H1 (cell line): ENCODE measurements at regions not wholly inside any gene's neighbourhood (a gene's known extent, or its start where the extent isn't known, plus 50 kb on each side); places are given as distances from the start of the nearest gene placed in this dataset.

Experiments used
- CTCF ChIA-PET: fragments of 300-600 bp; sonication (Branson Sonifier 250); formaldehyde crosslinking; loops from one replicate; lab custom pipeline; 2021; ENCODE audit not compliant: partially characterized antibody; lab: Charles Lee
- POLR2A ChIA-PET: fragments of 300-600 bp; sonication (Branson Sonifier 250); formaldehyde crosslinking; loops from one replicate; lab custom pipeline; 2021; ENCODE audit warnings: inconsistent platforms; ENCODE audit not compliant: partially characterized antibody; lab: Charles Lee
- DNase-seq, 2 experiments: peaks; one replicate each; pipeline versions ENCODE4 v3.0.0 to v3.0.0-alpha.2; 2010 to 2022; ENCODE audit warnings: low spot score in 2 of 2, low read depth in 1 of 2, mixed read lengths in 1 of 2
- FAIRE-seq: peaks from 2 replicates; lab custom pipeline; 2011; peaks lifted over from hg19 to GRCh38; lab: Jason Lieb, UNC
- H2AFZ ChIP-seq: 2 replicates; pipeline ENCODE4 v1.8.1; 2012; ENCODE audit warnings: low read length, inconsistent platforms
- H2AK5ac ChIP-seq: 2 replicates; pipeline ENCODE4 v1.6.1; 2013; ENCODE audit warnings: low read depth, low read length
- H2BK120ac ChIP-seq: replicated peaks from 2 replicates; pipeline ENCODE3; 2013; ENCODE audit warnings: low read depth, low read length, inconsistent platforms
- H2BK12ac ChIP-seq: 2 replicates; pipeline ENCODE4 v1.6.1; 2013; ENCODE audit warnings: low read depth, low read length
- H2BK15ac ChIP-seq: 2 replicates; pipeline ENCODE4 v1.6.1; 2013; ENCODE audit warnings: low read length
- H2BK20ac ChIP-seq: 2 replicates; pipeline ENCODE4 v1.6.1; 2013; ENCODE audit warnings: low read length
- H2BK5ac ChIP-seq: 2 replicates; pipeline ENCODE4 v1.6.1; 2013; ENCODE audit warnings: low read depth, low read length
- H3K14ac ChIP-seq: 2 replicates; pipeline ENCODE4 v1.6.1; 2013; ENCODE audit warnings: inconsistent platforms; ENCODE audit not compliant: insufficient read length
- H3K18ac ChIP-seq: 2 replicates; pipeline ENCODE4 v1.6.1; 2013; ENCODE audit warnings: low read length; ENCODE audit errors: extremely low read depth
- H3K23ac ChIP-seq: 2 replicates; pipeline ENCODE4 v1.6.1; 2013; ENCODE audit warnings: inconsistent platforms; ENCODE audit not compliant: insufficient read length
- H3K23me2 ChIP-seq: 2 replicates; pipeline ENCODE4 v1.6.1; 2013; ENCODE audit warnings: low read depth, low read length
- H3K27ac ChIP-seq: 2 replicates; pipeline ENCODE4 v1.6.1; 2011; ENCODE audit warnings: low read depth, low read length, inconsistent platforms
- H3K27me3 ChIP-seq, 4 experiments: replicated peaks in 1 of 4; 1 replicate in 1 of 4; 2 replicates in 3 of 4; pipeline versions ENCODE4 v1.6.1 to v1.8.1; 2011 to 2013; ENCODE audit warnings: low read length in 3 of 4, mild to moderate bottlenecking in 3 of 4, inconsistent platforms in 2 of 4, mixed read lengths in 2 of 4, moderate library complexity in 1 of 4; ENCODE audit not compliant: control insufficient read depth in 3 of 4, insufficient read depth in 3 of 4; ENCODE audit errors: extremely low read depth in 1 of 4
- H3K36me3 ChIP-seq, 4 experiments: 2 replicates each; pipeline versions ENCODE4 v1.6.1 to v1.8.1; 2011 to 2013; ENCODE audit warnings: mild to moderate bottlenecking in 4 of 4, low read length in 3 of 4, moderate library complexity in 2 of 4, control low read depth in 1 of 4, inconsistent platforms in 1 of 4; ENCODE audit not compliant: insufficient read depth in 4 of 4, control insufficient read depth in 2 of 4
- H3K4ac ChIP-seq: replicated peaks from 2 replicates; pipeline ENCODE3; 2013; ENCODE audit warnings: low read length, low read depth, mixed read lengths, inconsistent platforms; ENCODE audit not compliant: insufficient read length
- H3K4me1 ChIP-seq, 4 experiments: replicated peaks in 1 of 4; 1 replicate in 1 of 4; 2 replicates in 3 of 4; pipeline versions ENCODE4 v1.6.1 to v1.8.1; 2011 to 2013; ENCODE audit warnings: low read length in 3 of 4, inconsistent platforms in 2 of 4, mixed read lengths in 1 of 4; ENCODE audit not compliant: insufficient read depth in 4 of 4, control insufficient read depth in 3 of 4
- H3K4me2 ChIP-seq, 2 experiments: 2 replicates each; pipeline versions ENCODE4 v1.6.1 to v1.8.1; 2011 to 2013; ENCODE audit warnings: low read depth in 2 of 2, low read length in 2 of 2, control low read depth in 1 of 2, inconsistent platforms in 1 of 2, mild to moderate bottlenecking in 1 of 2; ENCODE audit not compliant: insufficient read depth in 1 of 2
- H3K4me3 ChIP-seq, 4 experiments: fragments of 200-600, 300-600 bp in 1 of 4; sonication (generic), shearing (Covaris generic), sonication (Bioruptor Twin) in 1 of 4; 2 replicates each; pipeline versions ENCODE4 v1.5.1 to v1.8.1; 2011 to 2016; ENCODE audit warnings: low read length in 4 of 4, low read depth in 3 of 4, control low read depth in 2 of 4, inconsistent platforms in 2 of 4, mild to moderate bottlenecking in 2 of 4, mixed read lengths in 1 of 4, moderate library complexity in 1 of 4; ENCODE audit not compliant: insufficient read depth in 2 of 4; ENCODE audit errors: extremely low read depth in 1 of 4
- H3K56ac ChIP-seq: replicated peaks from 2 replicates; pipeline ENCODE3; 2013; ENCODE audit warnings: low read depth, mild to moderate bottlenecking, mixed read lengths, low read length, inconsistent platforms; ENCODE audit not compliant: insufficient read length
- H3K79me1 ChIP-seq: 2 replicates; pipeline ENCODE4 v1.6.1; 2013; ENCODE audit warnings: low read depth, low read length, control low read depth
- H3K79me2 ChIP-seq, 2 experiments: 2 replicates each; pipeline versions ENCODE4 v1.6.1 to v1.8.1; 2012 to 2013; ENCODE audit warnings: low read length in 2 of 2, mild to moderate bottlenecking in 2 of 2, inconsistent platforms in 1 of 2; ENCODE audit not compliant: insufficient read depth in 2 of 2, control insufficient read depth in 1 of 2
- H3K9ac ChIP-seq, 4 experiments: replicated peaks in 1 of 4; 1 replicate in 1 of 4; 2 replicates in 3 of 4; pipeline versions ENCODE4 v1.6.1 to v1.8.1; 2011 to 2013; ENCODE audit warnings: low read depth in 3 of 4, low read length in 3 of 4, control low read depth in 2 of 4, mild to moderate bottlenecking in 2 of 4, moderate library complexity in 2 of 4, inconsistent platforms in 1 of 4; ENCODE audit errors: extremely low read depth in 1 of 4
- H3K9me3 ChIP-seq, 2 experiments: 2 replicates each; pipeline versions ENCODE4 v1.6.1 to v1.8.1; 2012 to 2013; ENCODE audit warnings: mild to moderate bottlenecking in 2 of 2, moderate library complexity in 2 of 2, control low read depth in 1 of 2, inconsistent platforms in 1 of 2, low read depth in 1 of 2, low read length in 1 of 2, mixed read lengths in 1 of 2; ENCODE audit not compliant: insufficient read depth in 2 of 2
- H4K20me1 ChIP-seq, 2 experiments: replicated peaks in 1 of 2; 2 replicates each; pipeline versions ENCODE3 to v1.8.1; 2011 to 2013; ENCODE audit warnings: inconsistent platforms in 2 of 2, low read length in 2 of 2, mild to moderate bottlenecking in 1 of 2; ENCODE audit not compliant: insufficient read depth in 2 of 2, control insufficient read depth in 1 of 2
- H4K5ac ChIP-seq: 2 replicates; pipeline ENCODE4 v1.6.1; 2013; ENCODE audit warnings: low read length, low read depth, mixed read lengths, inconsistent platforms; ENCODE audit not compliant: insufficient read length
- H4K8ac ChIP-seq: 2 replicates; pipeline ENCODE4 v1.8.0; 2013; ENCODE audit warnings: mild to moderate bottlenecking, moderate library complexity, low read length, inconsistent platforms; ENCODE audit not compliant: insufficient read depth; ENCODE audit errors: extremely low read depth
- H4K91ac ChIP-seq: replicated peaks from 2 replicates; pipeline ENCODE3; 2013; ENCODE audit warnings: low read length, mixed read lengths, inconsistent platforms; ENCODE audit not compliant: insufficient read length
- SIN3A ChIP-seq, 2 experiments: IDR thresholded peaks in 1 of 2; conservative IDR thresholded peaks in 1 of 2; 2 replicates each; pipeline ENCODE4 v1.6.1; 2011 to 2012; ENCODE audit warnings: low read length in 2 of 2, improper control_type of control experiment in 1 of 2, low read depth in 1 of 2, mild to moderate bottlenecking in 1 of 2
- WGBS, 2 experiments: shearing (Covaris generic) in 1 of 2; methylation state at CpG; one replicate each; pipeline versions ENCODE4 v1.1.6 to v1.1.7; 2013 to 2015; ENCODE audit warnings: low lambda C conversion rate in 2 of 2, mixed read lengths in 2 of 2, inconsistent platforms in 1 of 2, low coverage in 1 of 2, missing lambda C conversion rate in 1 of 2; ENCODE audit not compliant: insufficient replicate concordance in 2 of 2, insufficient coverage in 1 of 2, insufficient read length in 1 of 2; ENCODE audit errors: extremely low coverage in 1 of 2, missing lambda C conversion rate in 1 of 2; 5-methylcytosine and 5-hydroxymethylcytosine counted together
- TF ChIP-seq, protein P1 (sequence below): IDR thresholded peaks from 2 replicates; pipeline ENCODE4 v1.6.1; 2011; ENCODE audit warnings: low read depth, mild to moderate bottlenecking, low read length; ENCODE audit not compliant: insufficient read depth

- no peak overlapping the region for H2AFZ ChIP-seq
- WGBS, 2 experiments: 45% methylated on average over 1 of the region's 1 CpG; no CpG with 5 or more reads in 1 of the 2 experiments
- H3K9me3 ChIP-seq: no peaks in the 10 kb centered on the region; a peak in 1 of 4 replicates
- no peaks in the 10 kb centered on the region for H3K23me2 ChIP-seq
- H4K5ac ChIP-seq: no peak overlapping the region
- H3K18ac ChIP-seq: no peak overlapping the region
- H3K4me2 ChIP-seq: no peak overlapping the region
- H3K27ac ChIP-seq: no peak overlapping the region
- TF ChIP-seq SIN3A (conservative IDR thresholded peaks at IDR 0.05 in 1 of 2, IDR thresholded peaks at IDR 0.05 in 1 of 2; ENCODE audit: low read depth in 1 of 2, low read length in 2 of 2): no peak
- TF ChIP-seq, protein P1, sequence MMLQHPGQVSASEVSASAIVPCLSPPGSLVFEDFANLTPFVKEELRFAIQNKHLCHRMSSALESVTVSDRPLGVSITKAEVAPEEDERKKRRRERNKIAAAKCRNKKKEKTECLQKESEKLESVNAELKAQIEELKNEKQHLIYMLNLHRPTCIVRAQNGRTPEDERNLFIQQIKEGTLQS: no peak
- H3K79me1 ChIP-seq: no peaks in the 10 kb centered on the region
- no peak overlapping the region for H3K4ac ChIP-seq
- H2BK120ac ChIP-seq: no peak overlapping the region
- H3K23ac ChIP-seq: no peak overlapping the region
- H3K79me2 ChIP-seq: no peaks in the 10 kb centered on the region
- no peak overlapping the region for H2BK5ac ChIP-seq
- DNase-seq (no peak), FAIRE-seq (no peak)
- no peak overlapping the region for H3K56ac ChIP-seq
- no peak overlapping the region for H2BK15ac ChIP-seq
- no peak overlapping the region for H4K91ac ChIP-seq
- no peak overlapping the region for H3K4me3 ChIP-seq
- H2BK12ac ChIP-seq: no peak overlapping the region
- H3K27me3 ChIP-seq: no peaks in the 10 kb centered on the region
- H3K36me3 ChIP-seq: no peaks in the 10 kb centered on the region
- no peak overlapping the region for H4K8ac ChIP-seq
- no peak overlapping the region for H3K14ac ChIP-seq
- H2BK20ac ChIP-seq: no peak overlapping the region
- ChIA-PET POLR2A (no interaction called here), CTCF (interaction anchor here (0.7 to 4.9 kb wide), 7 partner anchors 8 to 67 kb away, joined by 3 to 24 read pairs (median 4); no protein-coding TSS in a partner anchor)
- H3K9ac ChIP-seq: no peak overlapping the region
- no peaks in the 10 kb centered on the region for H4K20me1 ChIP-seq
- H3K4me1 ChIP-seq: peaks cover 0 to 10% (median 5%) of the 10 kb centered on the region in 4 experiments; a peak in 6 of 7 replicates
- 0 out of 2 replicates have a peak overlapping the region, but pooled peaks have one; percentile 33 for H2AK5ac ChIP-seq
These were observed 113.1 kb upstream of the BACH2 start for GRCh38 chr6:90409700-90410099.
